Superior temporal gyrus (tissue), 1 donor: ENCODE measurements at regions not wholly inside any gene's neighbourhood (a gene's known extent, or its start where the extent isn't known, plus 50 kb on each side); places are given as distances from the start of the nearest gene placed in this dataset.
"Not testable (repeated sequence)": the region's sequence is repeated elsewhere in the genome, so short reads cannot be mapped to it uniquely, and the experiment has no call there.

Source experiments
- DNase-seq: peaks from one replicate; pipeline ENCODE4 v3.0.0-alpha.2; 2016; ENCODE audit errors: extremely low spot score

GRCh38 chr2:15681089-15681885 is 89.6 kb downstream of the DDX1 start:
- DNase-seq, result no peak

- no peak for DNase-seq
Observed at GRCh38 chr2:15682354-15682753, 90.7 kb downstream of the DDX1 start.

GRCh38 chr2:15684161-15685039 is 92.7 kb downstream of the DDX1 start:
- DNase-seq, result no peak

- no peak for DNase-seq
Observed at GRCh38 chr2:15685143-15685542, 93.5 kb downstream of the DDX1 start.

GRCh38 chr2:15686643-15687042 is 95.0 kb downstream of the DDX1 start:
- no peak for DNase-seq

- DNase-seq, result no peak
Observed at GRCh38 chr2:15687243-15687642, 95.6 kb downstream of the DDX1 start.

- DNase-seq, result no peak
Observed at GRCh38 chr2:15687720-15688119, 96.1 kb downstream of the DDX1 start.

DNA sequence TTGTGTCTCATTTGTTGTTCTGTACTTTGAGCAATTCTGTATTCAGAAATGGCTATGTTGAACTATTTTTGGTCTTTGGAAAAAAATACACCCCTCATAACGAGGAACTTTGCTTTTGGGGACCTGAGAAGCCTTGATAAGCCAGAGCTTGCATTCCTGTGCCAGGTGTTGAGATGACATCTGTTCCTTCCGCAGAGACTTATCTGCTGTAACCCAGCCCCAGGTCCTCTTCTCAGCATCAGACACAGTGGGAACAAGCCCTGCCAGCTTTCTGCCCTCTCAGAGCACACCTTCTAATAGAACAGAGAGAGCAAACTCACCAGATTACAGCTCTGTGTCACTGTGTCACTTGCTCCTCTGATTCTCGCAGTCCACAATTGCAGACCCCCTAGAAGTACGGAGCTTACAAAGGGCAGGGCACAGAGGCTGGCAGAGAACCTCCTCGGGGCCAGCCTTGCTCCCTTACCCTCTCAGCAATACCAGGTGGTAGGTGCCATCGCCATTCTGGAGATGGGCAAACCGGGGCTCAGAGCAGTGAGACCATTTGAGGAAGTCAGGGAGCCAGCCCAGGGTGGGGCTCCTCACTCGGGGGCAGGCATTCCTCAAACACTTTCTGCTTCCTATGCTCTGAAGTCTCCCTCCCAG is 97.4 kb downstream of the DDX1 start:
- no peak for DNase-seq

DNA sequence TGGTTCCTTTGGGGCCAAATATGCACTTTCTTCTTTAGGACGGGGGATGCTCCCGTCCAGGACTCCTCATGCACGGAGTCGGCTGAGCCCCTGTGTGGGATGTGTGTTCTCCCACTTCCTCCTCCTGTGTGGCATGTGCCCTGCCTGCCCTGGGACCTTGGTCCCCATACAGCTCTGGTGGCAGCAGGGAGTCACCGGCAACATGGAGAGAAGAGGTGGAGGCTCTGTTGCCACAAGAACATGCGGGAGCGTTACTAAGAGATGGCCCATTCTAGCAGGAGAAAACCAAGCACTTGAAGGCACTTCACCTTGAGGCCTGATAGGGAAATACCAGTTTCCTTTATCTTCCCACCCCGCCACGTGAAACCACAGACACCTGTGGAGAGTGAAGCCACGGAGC is 98.0 kb downstream of the DDX1 start:
- no peak for DNase-seq

- no peak for DNase-seq
Observed at GRCh38 chr2:15691586-15692310, 100.1 kb downstream of the DDX1 start.

- no peak for DNase-seq
Observed at GRCh38 chr2:15692551-15693377, 101.1 kb downstream of the DDX1 start.

DNA sequence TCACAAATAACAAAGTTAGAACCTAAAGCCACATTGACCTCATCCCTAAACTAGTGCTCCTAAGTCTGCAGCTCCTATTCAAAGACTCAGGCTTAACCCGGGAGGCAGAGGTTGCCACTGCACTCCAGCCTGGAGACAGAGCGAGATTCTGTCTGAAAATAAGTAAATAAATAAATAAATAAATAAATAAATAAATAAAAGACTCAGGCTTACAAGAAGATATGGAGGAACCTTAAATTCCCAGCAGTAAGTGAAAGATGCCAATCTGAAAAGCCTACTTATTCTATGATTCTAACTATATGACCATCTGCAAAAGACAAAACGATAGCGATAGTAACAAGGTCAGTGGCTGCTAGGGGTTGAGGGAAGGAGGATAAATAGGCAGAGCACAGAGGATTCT is 101.7 kb downstream of the DDX1 start:
- no peak for DNase-seq

GRCh38 chr2:15693926-15694588 is 102.4 kb downstream of the DDX1 start:
- no peak for DNase-seq

GRCh38 chr2:15694589-15694986 is 102.9 kb downstream of the DDX1 start:
- no peak for DNase-seq

GRCh38 chr2:15695582-15696330 is 104.1 kb downstream of the DDX1 start:
- no peak for DNase-seq

GRCh38 chr2:15696606-15697170 is 105.0 kb downstream of the DDX1 start:
- DNase-seq, result not testable (repeated sequence)

DNA sequence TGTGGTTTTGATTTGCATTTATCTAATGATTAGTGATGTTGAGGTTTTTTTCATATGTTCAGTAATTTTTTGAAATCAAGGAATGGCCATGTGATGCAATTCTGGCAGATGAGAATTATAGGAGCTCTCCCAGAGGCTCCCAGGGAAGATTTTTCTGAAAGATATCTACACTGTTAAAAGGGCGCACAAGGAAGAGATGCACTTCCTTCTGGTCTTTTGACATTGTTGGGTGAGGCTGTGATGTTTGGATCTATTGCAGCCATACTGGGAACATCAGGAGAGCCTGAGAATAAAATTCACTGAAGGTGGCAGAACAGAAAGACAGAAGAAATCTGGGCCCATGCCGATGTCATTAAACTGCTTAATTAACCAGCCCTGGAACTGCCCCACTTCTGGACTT is 108.5 kb downstream of the DDX1 start:
- DNase-seq, result no peak

- no peak for DNase-seq
Observed at GRCh38 chr2:15700599-15701340, 109.1 kb downstream of the DDX1 start.
